Right cardiac atrium (tissue), 5 donors: ENCODE measurements at regions not wholly inside any gene's neighbourhood (a gene's known extent, or its start where the extent isn't known, plus 50 kb on each side); places are given as distances from the start of the nearest gene placed in this dataset.
"Not testable (repeated sequence)": the region's sequence is repeated elsewhere in the genome, so short reads cannot be mapped to it uniquely, and the experiment has no call there.

ENCODE experiments used
- ATAC-seq, 2 donors: fragments of 200-7000 bp; cut with Tn5 transposase; one replicate each; pipeline versions ENCODE4 v1.8.0 to v1.9.1; 2020; ENCODE audit warnings: moderate library complexity in 2 of 2, mild to moderate bottlenecking in 1 of 2
- DNase-seq, 3 donors: peaks; one replicate each; pipeline ENCODE4 v3.0.0-alpha.2; 2020
- H3K27ac ChIP-seq: one replicate; pipeline ENCODE4 v1.5.1; 2013; ENCODE audit warnings: mild to moderate bottlenecking, low read length, control low read depth, moderate library complexity
- H3K27me3 ChIP-seq: one replicate; pipeline ENCODE4 v1.6.1; 2013; ENCODE audit not compliant: control insufficient read depth, insufficient read depth
- H3K4me1 ChIP-seq: one replicate; pipeline ENCODE4 v1.6.1; 2013; ENCODE audit warnings: low read length; ENCODE audit not compliant: control insufficient read depth, insufficient read depth
- H3K4me3 ChIP-seq: one replicate; pipeline ENCODE4 v1.5.1; 2013; ENCODE audit warnings: low read length, control low read depth
- H3K9me3 ChIP-seq: one replicate; pipeline ENCODE4 v1.6.1; 2013; ENCODE audit warnings: low read length; ENCODE audit not compliant: control insufficient read depth
- WGBS: extraction: QIAGEN DNeasy Blood & Tissue Kit; methylation state at CpG from one replicate; pipeline ENCODE4 v1.1.7; 2013; 5-methylcytosine and 5-hydroxymethylcytosine counted together
- intact Hi-C, 4 donors: fragments of 100-400 bp; cut with DNase I; formaldehyde crosslinking; loops; one replicate each; pipeline versions ENCODE4 v1.11.0 to v1.14.0; 2022 to 2023
- donor health status: healthy with polysubstance abuse.
- donor health status: DM: no; HTN: yes; CAD: no.
- donor health status: DM: no; HTN: no; CAD: no.
- donor health status: DM: no; HTN: yes; CAD: no; lungs with severe emphysema.
- donor health status: DM: yes; HTN: yes; CAD: no.

- H3K27me3 ChIP-seq, result no peaks in the 10 kb centered on the region
- H3K27ac ChIP-seq, result no peak overlapping the region
- intact Hi-C loops, result no loop called here
- H3K4me1 ChIP-seq, result no peaks in the 10 kb centered on the region
- WGBS, result 82% methylated on average over 1 of the region's 1 CpG
- no peak overlapping the region for H3K4me3 ChIP-seq
- H3K9me3 ChIP-seq, result no peaks in the 10 kb centered on the region
- DNase-seq (no peak), ATAC-seq (no peak)
Observed at GRCh38 chr11:16577490-16577889, 161.0 kb upstream of the C11orf58 start.

DNA sequence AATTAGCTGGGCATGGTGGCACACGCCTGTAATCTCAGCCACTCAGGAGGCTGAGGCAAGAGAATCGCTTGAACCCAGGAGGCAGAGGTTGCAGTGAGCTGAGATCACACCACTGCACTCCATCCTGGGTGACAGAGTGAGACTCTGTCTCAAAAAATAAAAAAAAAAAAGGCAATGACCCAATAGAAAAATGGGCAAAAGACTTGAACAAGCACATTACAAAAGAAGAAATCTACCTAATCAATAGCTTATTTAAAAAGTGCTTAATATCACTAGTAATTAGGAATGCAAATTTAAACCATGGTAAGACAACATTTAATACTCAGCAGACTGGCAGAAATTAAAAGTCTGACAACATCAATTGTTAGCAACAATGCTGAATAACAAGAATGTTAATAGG, 163.6 kb upstream of the C11orf58 start:
- ATAC-seq, H3K27ac ChIP-seq: not testable (repeated sequence)

GRCh38 chr11:16572945-16573344, 165.5 kb upstream of the C11orf58 start:
- Histone ChIP-seq H3K4me3 (no peak overlapping the region), H3K4me1 (no peaks in the 10 kb centered on the region), H3K9me3 (no peaks in the 10 kb centered on the region), H3K27ac (no peak overlapping the region), H3K27me3 (no peaks in the 10 kb centered on the region)
- intact Hi-C loops, result no loop called here
- peak in 1 of 2 donors; percentile 85 for ATAC-seq
- no peak for DNase-seq

More for the DNA sequence above, 163.6 kb upstream of the C11orf58 start:
- DNase-seq, H3K4me3 ChIP-seq, H3K9me3 ChIP-seq, H3K27me3 ChIP-seq, H3K4me1 ChIP-seq, intact Hi-C loops: not testable (repeated sequence)
- 98% methylated on average over 2 of the region's 2 CpGs for WGBS

DNA sequence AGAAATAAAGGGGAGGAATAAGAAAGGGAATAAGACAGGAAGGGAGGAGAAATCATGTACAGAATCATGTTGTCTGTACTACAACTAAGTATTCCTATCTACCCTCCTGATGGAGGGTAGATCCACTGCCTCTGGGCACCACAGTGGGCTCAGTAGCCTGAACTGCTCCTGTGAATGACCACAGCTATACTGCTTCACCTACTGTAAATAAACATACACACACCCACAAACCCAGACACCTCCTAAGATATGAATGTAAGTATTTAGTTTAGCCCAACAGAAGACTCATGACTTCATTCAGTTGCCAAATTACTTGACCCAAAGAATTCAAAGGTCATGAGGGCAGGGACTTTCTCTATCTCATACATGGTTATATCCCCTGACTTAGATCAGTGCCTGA, 177.3 kb upstream of the C11orf58 start:
- intact Hi-C loops, result no loop called here
- Histone ChIP-seq H3K27me3 (no peaks in the 10 kb centered on the region), H3K4me1 (no peaks in the 10 kb centered on the region), H3K4me3 (no peak overlapping the region), H3K9me3 (no peaks in the 10 kb centered on the region), H3K27ac (no peak overlapping the region)
- ATAC-seq (no peak), DNase-seq (no peak)

DNA sequence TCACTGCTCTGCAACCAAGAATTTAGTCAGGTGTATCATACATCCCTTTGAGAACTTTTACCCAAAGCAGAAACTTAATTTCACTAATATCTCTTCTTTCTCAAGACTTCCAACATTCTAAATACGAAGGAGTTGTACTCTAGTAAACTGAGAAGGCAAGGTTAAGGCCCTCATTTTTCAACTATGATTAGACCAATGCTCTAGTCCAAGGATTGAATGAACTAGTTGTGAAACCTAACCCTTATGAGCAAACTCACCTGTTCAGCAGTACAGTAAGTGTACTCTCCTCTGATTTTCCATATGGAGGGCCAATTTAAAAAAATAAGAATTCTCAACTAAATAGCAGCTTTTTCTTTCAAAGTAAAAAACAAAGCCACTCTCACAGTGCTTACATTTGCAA, 180.0 kb upstream of the C11orf58 start:
- H3K4me1 ChIP-seq, result no peaks in the 10 kb centered on the region

GRCh38 chr11:16555956-16556355, 182.5 kb upstream of the C11orf58 start:
- H3K9me3 ChIP-seq, result no peaks in the 10 kb centered on the region
- peaks cover 4% of the 10 kb centered on the region for H3K4me1 ChIP-seq
- no peak for DNase-seq
- intact Hi-C loops, result no loop called here
- H3K27ac ChIP-seq, result no peak overlapping the region
- H3K27me3 ChIP-seq, result no peaks in the 10 kb centered on the region
- ATAC-seq, result no peak
- WGBS, result 39% methylated on average over 2 of the region's 2 CpGs
- H3K4me3 ChIP-seq, result no peak overlapping the region

More for the DNA sequence above, 180.0 kb upstream of the C11orf58 start:
- intact Hi-C loops, result no loop called here
- no peaks in the 10 kb centered on the region for H3K27me3 ChIP-seq
- no peak overlapping the region for H3K4me3 ChIP-seq
- DNase-seq (no peak), ATAC-seq (no peak)
- H3K27ac ChIP-seq, result no peak overlapping the region
- WGBS, result 93% methylated on average over 1 of the region's 1 CpG
- H3K9me3 ChIP-seq, result no peaks in the 10 kb centered on the region

- H3K4me3 ChIP-seq, result no peak overlapping the region
- no peak overlapping the region for H3K27ac ChIP-seq
- no peak for DNase-seq
- intact Hi-C loops, result no loop called here
- WGBS, result 68% methylated on average over 2 of the region's 2 CpGs
- ATAC-seq, result no peak
- H3K4me1 ChIP-seq, result peaks cover 4% of the 10 kb centered on the region
- no peaks in the 10 kb centered on the region for H3K9me3 ChIP-seq
- no peaks in the 10 kb centered on the region for H3K27me3 ChIP-seq
Observed at GRCh38 chr11:16554361-16554760, 184.1 kb upstream of the C11orf58 start.

GRCh38 chr11:16547879-16548278, 190.6 kb upstream of the C11orf58 start:
- Histone ChIP-seq H3K4me3 (no peak overlapping the region), H3K9me3 (no peaks in the 10 kb centered on the region), H3K4me1 (peaks cover 3% of the 10 kb centered on the region), H3K27me3 (no peaks in the 10 kb centered on the region), H3K27ac (no peak overlapping the region)
- no peak for DNase-seq
- 97% methylated on average over 4 of the region's 4 CpGs for WGBS
- ATAC-seq, result no peak
- intact Hi-C loops, result no loop called here

DNA sequence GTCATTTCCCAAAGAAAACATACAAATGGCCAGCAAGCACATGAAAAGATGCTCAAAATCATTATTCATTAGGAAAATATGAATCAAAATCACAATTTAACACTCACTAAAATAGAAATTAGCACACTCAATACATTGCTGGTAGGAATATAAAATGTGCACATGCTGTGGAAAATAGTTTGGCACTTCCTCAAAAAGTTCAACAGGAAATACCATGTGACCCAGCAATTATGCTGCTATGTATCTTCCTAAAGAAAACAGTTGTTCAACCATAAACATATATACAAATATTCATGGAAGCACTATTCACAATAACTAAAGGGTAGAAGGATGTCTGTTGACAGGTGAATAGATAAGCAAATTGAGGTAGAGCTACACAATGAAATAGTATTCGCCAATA, 187.3 kb upstream of the SOX6 start:
- no peaks in the 10 kb centered on the region for H3K27me3 ChIP-seq
- WGBS, result 97% methylated on average over 1 of the region's 1 CpG
- DNase-seq (no peak), ATAC-seq (no peak)
- H3K27ac ChIP-seq, result no peak overlapping the region
- H3K4me1 ChIP-seq, result peaks cover 3% of the 10 kb centered on the region
- H3K9me3 ChIP-seq, result no peaks in the 10 kb centered on the region
- H3K4me3 ChIP-seq, result no peak overlapping the region
- intact Hi-C loops, result no loop called here

GRCh38 chr11:16542353-16542752, 186.0 kb upstream of the SOX6 start:
- intact Hi-C loops, result no loop called here
- 99% methylated on average over 1 of the region's 1 CpG for WGBS

DNA sequence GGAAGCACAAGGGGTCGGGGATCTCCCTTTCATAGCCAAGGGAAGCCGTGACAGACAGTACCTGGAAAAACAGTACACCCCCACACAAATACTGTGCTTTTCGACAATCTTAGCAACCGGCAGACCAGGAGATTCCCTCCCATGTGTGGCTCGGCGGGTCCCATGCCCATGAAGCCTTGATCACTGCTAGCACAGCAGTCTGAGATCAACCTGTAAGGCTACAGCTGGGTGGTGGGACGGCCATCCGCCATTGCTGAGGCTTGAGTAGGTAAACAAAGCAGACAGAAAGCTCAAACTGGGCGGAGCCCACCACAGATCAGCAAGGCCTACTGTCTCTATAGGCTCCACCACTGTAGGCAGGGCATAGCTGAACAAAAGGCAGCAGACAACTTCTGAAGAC, 180.2 kb upstream of the SOX6 start:
- peak in 1 of 3 donors; percentile 20 for DNase-seq
- intact Hi-C loops, result no loop called here
- Histone ChIP-seq H3K4me1 (no peaks in the 10 kb centered on the region), H3K27ac (no peak overlapping the region), H3K27me3 (no peaks in the 10 kb centered on the region), H3K9me3 (no peaks in the 10 kb centered on the region), H3K4me3 (no peak overlapping the region)
- WGBS, result 97% methylated on average over 9 of the region's 9 CpGs
- ATAC-seq, result no peak

More at GRCh38 chr11:16542353-16542752, 186.0 kb upstream of the SOX6 start:
- Histone ChIP-seq H3K4me3 (no peak overlapping the region), H3K27me3 (no peaks in the 10 kb centered on the region), H3K27ac (no peak overlapping the region), H3K4me1 (peaks cover 3% of the 10 kb centered on the region), H3K9me3 (no peaks in the 10 kb centered on the region)
- no peak for DNase-seq
- ATAC-seq, result no peak

GRCh38 chr11:16528639-16529038, 172.3 kb upstream of the SOX6 start:
- ATAC-seq, result peak in 1 of 2 donors; percentile 43
- Histone ChIP-seq H3K9me3 (no peaks in the 10 kb centered on the region), H3K27ac (no peak overlapping the region), H3K4me3 (no peak overlapping the region), H3K27me3 (no peaks in the 10 kb centered on the region), H3K4me1 (peaks cover 3% of the 10 kb centered on the region)
- intact Hi-C loops, result no loop called here
- DNase-seq, result no peak
- WGBS, result 41% methylated on average over 1 of the region's 1 CpG
